ENCODE measurements at regions not wholly inside any gene's neighbourhood (a gene's known extent, or its start where the extent isn't known, plus 50 kb on each side); places are given as distances from the start of the nearest gene placed in this dataset.
"Not testable (repeated sequence)": the region's sequence is repeated elsewhere in the genome, so short reads cannot be mapped to it uniquely, and the experiment has no call there.

DNA sequence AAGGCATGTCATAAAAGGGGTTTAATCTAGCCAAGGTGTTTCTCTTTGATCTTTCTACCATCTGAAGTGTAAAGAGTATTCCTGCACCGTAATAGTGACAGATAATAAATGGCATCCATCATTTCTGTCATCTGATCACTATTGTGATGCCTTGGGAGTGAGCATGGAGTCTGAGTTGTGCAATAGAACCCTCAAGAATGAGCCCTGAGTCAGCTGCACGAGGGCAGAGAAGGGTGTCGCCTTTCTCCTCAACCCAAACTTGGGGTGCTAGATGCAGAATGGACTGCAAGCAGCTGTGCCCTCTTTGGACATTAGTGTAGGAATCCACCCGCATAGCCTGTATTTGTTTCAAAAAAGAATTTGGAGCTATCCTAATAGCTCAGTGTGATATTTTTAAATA lies 115.2 kb downstream of the ZNF37A start:
- no peak for DNase-seq

DNA sequence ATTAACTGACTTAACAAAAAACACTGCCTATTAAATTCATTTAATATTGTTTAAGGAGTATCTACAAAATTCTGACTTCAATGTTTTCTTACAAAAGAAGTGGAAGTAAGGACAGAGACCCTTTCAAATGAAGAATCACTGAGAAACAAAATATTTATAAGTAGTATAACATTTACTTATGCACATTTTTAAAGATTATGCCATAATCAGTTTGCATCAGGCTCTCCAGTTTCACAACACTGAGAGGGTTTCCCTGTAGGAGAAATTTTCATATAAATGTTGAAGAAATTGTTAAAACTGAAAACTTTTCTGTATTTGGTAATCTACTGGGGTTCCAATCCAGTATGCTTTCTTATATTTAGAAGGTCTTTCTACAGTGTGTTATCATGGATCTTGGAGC lies 115.6 kb downstream of the ZNF37A start:
- not testable (repeated sequence) for DNase-seq

DNA sequence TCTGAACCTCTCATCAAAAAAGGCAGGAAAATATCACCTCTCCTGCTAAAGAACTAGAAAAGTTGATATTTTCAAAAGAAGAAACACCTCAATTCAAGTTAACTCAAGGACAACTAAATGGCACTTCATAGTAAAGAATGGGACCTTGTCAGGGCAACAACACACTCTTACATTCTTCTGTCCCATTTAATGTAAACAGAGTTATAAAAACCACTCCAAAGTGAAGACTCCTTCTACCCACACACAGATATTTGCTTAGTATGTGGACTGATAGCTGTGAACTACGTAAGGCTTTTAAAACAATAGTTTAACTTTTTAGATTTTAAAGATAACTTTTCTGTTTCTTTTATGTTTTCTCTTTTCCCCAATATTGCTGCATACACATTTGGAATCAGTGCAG lies 118.3 kb downstream of the ZNF37A start:
- DNase-seq, result no peak

DNA sequence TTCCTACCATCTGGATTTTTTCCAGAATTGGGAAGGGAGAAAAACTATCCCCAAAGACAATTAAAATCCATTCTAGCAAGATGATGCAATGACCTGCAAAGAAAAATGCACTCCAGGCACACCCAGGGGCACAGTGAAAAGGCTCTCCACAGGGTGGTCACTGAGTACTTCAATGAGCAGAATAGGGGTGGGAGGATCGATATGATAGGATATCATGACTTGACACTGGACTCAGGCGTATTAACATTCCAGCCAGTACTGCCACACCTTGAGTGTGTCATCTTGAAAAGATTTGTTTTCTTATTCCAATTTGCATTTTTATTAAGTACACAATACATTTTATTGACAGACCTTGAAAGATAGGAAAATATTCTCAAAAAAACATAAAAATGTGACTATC lies 132.2 kb downstream of the ZNF37A start:
- no peak for DNase-seq

DNA sequence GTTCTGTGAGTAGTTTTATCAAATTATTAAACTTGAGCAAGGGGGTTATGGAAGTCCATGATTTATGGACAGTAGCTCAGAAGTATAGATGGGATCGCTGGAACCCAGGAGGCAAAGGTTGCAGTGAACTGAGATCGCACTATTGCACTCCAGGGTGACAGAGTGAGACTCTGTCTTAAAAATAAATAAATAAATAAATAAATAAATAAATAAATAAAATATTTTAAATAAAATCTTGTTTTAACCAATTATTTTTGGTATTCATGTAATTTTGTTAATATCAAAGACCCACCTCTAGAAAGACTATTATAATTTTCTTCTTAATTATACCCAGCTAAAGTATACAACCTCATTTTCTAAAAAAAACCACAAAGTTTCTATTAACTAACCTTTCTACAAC lies 134.3 kb downstream of the ZNF37A start:
- no peak for DNase-seq

DNA sequence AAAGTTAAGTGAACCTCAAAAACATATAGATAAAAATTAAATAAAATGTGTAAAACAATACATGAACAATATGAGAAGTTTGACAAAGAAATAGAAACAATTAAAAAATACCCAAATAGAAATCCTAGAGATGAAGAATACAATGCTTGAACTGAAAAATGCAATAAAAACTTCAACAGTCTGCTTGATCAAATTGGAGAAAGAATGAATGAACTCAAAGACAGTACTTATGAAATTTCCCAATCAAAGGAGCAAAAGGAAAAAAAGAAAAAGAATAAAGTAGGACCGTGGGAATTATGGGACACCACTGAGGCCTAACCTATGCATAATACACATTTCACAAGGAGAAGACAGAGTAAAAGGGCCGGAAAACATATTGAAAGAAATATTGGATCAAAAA lies 144.3 kb downstream of the ZNF37A start:
- DNase-seq, result not testable (repeated sequence)

DNA sequence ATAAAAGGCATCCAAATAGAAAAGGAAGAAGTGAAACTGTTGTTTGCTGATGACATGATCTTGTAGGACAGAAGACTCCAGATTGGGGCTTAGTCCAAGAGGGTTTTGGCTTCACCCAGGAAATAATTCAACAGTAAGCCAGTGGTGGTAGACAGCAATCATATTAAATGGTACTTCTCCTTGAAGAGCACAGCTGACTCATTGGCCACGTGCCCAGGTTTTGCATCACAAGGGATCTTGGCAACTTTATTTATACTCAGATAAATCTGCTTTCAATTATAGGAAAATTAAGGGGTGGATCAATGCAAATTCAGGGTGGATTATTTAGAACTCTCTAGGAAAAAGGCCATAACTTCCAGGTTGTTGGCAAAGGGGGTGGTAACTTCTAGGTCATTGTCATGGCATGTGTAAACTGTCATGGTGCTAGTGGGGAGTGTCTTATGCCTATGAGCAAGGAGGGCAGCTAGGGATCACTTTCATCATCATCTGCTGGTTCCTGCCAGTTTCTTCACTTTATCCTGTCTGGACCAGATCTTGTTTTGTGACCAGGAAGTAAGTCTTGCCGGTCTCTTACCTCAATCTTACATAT lies 148.0 kb downstream of the ZNF37A start:
- DNase-seq, result not testable (repeated sequence)

DNA sequence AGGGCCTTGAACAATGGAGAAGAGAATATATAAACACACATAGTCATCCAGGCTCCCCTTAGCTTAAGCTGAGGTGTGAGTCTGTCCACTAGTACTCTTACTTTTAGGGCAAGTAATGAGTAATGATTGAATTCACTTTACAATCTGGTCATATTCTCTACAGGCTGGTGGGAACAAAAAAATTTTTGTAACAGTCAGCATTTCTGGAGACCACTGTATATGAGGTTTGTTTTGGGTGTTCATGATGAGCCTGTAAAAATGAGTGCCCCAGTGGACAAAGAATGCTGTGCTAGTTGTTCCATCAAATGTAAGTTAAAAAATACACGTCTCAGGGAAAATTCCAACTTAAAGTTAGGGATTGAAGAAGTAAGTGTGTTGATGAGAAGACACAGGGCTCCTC lies 154.0 kb downstream of the ZNF37A start:
- not testable (repeated sequence) for DNase-seq

DNA sequence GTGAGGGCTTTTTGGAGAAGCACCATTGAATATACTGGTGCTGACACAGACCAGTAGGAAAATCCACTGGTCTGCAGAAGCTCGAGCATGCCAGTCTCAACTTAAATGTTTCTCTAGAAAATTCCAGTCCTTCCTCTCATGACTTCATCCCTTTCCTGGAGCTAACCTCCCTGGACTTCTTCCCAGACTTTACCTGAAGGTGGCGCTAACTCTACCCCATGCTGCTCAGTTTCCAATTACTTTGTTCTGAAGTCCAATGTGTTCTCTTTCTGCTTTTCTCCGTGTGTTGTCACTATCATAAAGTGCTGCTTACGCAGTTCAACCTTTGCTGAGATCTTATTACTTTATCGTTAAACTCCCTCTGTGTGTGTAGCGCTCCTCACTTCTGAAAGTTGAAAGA lies 158.4 kb downstream of the ZNF37A start:
- DNase-seq, result not testable (repeated sequence)

DNA sequence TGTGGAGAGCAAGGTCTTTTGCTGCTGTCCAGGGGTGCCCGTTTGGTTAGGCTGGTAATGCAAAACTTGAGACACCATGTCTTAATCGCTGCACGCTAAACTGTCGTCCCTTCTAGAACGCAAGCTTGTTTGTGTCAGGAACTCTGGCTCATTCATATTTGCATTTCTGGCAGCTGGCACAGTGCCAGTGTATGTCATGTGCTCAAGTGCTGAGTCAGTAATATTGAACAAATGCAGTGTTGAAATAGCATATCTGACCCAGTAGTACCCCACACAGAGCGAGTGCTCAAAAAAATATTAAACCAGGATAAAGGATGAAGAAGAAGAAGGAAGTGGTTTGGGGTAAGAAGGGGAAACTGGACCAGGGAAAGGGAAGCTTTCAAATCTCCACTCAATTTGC lies 173.4 kb downstream of the ZNF37A start:
- not testable (repeated sequence) for DNase-seq

DNA sequence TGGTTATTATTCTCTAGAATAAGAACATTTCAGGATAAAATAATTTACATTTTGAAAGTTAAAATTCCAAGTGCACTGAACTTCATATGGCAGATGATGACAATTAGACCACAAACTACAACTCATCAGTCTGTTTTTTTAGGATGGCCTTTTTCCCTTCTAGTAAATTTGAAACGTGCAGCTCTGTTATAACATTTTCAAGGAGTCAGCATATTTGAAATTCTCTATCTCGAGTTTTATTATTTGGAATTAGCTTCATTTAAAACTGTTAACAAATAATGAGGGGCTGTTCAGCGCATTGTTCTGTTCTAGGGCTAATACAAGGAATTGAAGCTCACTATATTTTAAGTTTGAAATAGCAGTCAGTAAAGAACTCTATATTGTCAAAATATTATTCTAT lies 176.9 kb downstream of the ZNF37A start:
- DNase-seq, result not testable (repeated sequence)

DNA sequence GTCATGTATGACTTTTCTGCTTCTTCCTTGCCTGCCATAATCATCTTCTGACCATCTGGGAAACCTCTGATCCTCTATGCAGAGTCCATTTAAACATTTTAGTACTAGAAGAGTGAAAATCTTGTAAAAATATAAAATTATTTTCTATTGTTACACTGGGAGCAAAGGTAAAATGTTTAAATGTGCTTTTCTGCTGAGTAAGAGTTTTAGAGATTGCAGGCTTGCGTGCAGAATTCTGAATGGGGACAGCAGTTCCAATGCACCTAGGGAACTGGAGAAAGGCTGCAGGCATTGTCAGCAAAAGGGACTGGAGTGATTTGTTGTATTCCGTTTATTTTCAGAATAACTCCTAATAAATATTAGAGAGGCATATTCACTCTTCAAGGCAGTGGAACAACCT lies 180.7 kb downstream of the ZNF37A start:
- not testable (repeated sequence) for DNase-seq

DNA sequence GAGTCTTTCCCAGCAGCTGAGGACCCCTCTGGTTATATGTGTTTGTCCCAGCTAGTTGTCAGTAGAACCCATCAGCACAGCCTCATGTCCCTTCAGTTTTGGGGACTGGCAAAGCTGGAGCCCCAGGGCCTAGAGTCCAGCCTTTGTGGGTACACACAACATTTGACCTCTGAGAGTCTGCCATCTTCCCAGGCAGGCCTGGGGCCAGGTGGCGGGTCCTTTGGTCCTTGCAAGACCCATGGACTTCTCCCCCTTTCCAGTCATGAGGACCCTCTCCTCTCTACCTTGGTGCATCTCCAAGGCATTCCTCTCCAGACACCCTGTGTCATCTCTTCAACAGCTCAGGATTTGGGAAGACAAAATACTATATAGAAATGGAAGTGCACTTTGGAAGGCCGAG lies 198.4 kb downstream of the ZNF37A start:
- DNase-seq, result not testable (repeated sequence)

DNA sequence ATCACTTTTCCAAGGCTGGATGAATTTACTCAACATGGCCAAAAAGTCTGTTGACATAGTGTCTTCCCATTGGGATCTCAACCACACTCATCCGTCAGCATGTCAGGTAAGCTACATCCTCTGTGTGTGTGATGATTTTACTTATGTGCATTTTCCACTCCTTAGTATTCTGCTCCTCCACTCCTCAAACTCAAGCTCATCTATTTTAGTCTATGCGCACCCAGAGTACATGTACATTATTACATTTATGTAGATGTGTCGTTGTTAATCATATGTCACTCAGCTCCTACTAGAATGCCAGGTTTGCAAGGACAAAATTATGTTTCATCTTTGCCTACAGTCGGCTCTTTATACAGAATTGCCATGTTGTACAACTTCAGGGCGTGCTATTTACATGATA lies 216.0 kb downstream of the ZNF37A start:
- not testable (repeated sequence) for DNase-seq

DNA sequence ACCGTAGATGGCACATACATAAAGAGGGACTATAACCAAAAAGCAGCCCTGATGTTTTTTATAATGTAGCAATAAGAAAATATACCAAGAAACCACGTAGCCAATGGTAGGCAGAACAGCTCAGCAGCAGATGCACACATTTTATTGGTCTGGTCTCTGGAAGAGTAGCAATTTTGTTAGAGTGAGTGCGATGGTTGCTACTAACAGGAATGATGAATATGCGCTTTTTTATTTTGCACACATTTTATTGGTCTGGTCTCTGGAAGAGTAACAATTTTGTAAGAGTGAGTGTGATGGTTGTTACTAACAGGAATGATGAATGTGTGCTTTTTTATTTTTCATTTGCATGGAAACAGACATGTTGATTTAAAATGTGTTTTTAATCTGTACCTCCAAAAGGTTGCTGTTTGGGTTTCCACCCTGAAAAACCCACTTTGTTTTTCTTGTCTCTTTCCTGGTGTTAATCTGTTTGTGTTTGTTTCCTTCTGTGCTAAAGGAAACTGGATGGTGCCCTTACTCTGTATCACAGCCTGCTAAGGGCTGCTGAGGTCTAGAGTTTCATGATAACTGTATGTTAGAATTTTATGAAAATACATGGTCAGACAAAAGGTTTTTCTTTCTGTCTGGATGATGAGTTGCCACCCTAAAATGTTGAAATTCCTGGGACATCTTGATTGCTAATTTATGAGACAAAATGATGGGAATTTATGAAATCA lies 221.1 kb downstream of the ZNF37A start:
- DNase-seq, result not testable (repeated sequence)

DNA sequence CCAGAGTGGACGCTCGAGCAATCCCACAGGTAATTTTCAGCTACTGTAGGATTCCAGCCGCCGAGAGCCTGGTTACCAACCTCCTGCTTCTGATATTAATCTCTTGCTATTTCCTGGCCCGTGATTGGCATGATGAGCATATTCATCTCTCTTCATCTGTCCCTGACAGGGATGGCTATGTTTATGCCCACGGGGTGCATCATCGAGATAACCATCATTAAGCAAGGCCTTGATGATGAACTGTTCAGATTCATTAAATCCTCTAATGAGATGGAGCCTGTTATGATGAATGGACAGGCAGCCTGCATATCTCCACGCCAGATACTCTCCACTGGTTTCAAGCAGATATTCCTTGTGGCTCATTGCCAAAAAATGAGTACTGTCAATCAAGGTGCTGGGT lies 227.3 kb downstream of the ZNF37A start:
- DNase-seq, result not testable (repeated sequence)

DNA sequence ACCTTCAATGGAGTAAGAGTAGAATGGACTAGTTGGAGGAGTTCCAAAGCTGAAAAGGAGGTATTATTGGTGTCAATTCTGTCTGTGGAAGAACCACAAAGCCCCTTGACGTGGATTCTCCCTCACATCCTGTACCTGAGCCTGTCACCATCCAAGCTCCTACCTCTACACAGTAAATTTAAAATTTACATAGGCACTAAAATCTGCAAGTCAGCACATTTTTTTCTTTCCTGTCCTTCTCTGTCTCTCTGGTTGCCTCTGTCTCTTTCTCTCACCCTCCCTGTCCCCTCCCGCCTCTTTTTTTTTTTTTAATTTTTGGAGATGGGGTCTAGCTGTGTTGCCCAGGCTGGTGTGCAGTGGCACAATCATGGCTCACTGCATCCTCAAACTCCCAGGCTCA lies 236.2 kb downstream of the ZNF37A start:
- DNase-seq, result not testable (repeated sequence)

DNA sequence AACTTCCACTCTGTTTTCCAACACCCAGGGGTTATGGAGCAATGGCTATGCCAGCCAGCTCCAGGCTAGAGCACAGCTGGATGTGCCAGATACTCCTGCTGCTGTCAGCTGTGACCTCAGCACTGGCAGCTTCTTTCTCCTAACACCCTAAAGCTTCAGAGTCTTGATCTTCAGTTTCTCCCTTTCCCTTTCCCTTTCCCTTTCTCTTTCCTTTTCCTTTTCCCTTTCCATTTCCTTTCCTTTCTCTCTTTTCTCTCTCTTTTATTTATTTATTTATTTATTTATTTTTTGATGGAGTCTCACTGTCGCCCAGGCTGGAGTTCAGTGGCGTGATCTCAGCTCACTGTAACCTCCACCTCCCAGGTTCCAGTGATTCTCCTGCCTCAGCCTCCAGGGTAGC lies 237.0 kb downstream of the ZNF37A start:
- not testable (repeated sequence) for DNase-seq

DNA sequence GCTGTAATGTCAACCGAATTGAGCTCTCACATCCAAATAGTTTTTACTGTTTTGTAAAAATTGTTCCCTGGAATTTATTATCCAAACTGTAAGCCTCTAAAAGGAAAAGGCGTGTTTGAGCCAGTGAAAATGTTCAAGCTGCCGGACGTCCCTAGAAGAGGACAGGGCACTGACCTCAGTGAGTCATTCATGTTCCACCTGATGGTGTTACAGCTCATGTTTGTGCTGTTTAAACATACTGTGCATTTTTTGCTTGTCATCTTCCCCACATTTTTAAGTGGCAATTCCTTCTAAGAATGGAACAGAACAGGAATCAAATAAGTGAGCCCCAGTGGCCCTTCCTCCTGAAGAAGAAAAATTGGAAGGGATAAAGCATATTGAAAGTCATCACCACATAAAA lies 239.6 kb downstream of the ZNF37A start:
- not testable (repeated sequence) for DNase-seq

DNA sequence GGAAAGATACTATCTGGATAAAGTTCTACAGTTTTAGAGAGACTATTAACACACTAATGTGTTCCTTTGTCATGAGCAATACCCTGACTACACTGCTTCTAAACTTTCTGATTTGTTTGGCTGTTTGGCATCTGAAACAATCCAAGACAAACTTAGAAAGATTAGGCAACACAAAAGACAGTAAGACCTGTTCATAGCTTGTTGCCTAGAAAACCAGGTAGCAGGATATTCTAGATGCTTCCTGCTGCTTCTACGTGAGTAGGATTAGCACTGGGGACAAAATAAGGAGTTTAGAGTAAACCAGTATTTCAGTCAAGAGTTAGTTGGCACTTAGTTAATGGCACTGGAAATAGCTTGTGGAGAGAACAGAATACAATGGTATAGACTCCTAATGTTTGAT lies 256.5 kb downstream of the ZNF37A start:
- not testable (repeated sequence) for DNase-seq

DNA sequence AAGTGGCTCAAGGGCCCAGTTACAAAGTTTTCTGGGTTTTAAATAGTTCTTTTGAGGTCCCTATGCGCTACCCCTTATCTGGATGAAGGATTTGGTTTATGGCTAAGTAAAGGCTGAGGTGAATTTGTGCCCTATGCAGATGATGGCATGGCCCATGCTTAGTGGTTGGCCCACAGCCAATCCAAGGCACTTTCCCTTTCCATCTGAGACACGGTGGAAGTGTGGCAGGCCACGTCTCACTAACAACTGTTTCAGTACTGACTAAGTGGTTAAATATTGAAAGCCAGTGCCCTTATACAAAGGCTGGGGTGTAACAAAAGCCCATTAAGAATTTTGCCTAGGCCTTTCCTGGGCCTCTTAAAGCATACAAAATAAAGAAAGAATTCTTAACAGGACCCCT lies 260.3 kb downstream of the ZNF37A start:
- DNase-seq, result not testable (repeated sequence)

DNA sequence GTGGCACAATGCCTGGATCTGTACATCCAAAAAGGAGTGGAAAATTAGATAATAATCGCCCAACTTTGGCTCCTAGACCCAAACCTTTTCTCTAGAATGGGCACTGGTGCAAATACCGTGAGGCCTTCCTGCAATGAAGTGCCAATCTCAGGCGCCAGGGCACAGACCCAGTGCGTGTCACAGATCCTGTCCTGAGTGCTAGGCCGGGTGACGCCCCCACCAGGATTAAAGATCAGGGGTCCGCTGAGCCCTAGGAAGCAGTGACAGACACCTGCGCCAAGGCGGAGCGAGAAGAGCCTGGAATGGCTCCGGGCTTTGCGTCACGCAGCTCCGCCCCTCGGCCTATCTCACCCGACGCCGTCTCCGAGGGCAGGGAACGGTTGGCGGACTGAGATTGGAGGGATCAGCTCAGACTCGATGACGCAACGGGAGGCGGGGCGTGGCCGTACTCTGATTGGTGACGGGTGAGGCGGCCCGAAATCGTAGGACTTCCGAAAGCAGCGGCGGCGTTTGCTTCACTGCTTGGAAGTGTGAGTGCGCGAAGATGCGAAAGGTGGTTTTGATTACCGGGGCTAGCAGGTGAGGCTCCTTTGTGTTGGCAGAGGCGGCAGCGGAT lies 261.9 kb downstream of the ZNF37A start:
- DNase-seq, result peak; percentile 86

DNA sequence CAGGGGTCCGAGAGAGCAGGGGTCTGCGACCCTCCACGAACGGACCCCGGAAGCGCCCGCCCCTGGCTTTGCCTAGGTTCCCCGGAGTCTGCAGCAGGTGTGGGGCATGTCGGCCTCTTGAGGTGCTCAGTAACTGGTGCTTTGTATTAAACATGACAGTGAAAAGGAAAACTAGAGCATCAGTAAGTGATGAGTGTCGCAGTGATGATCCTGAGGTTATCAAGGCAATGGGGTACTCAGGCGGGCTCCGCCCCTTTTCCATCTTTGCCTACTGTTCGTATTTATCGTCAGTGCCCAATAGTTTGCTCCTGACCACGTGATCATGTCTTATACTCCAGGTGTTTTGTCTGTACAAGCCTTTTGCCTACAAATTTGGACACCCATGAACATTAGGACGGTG lies 262.4 kb downstream of the ZNF37A start:
- DNase-seq, result not testable (repeated sequence)

DNA sequence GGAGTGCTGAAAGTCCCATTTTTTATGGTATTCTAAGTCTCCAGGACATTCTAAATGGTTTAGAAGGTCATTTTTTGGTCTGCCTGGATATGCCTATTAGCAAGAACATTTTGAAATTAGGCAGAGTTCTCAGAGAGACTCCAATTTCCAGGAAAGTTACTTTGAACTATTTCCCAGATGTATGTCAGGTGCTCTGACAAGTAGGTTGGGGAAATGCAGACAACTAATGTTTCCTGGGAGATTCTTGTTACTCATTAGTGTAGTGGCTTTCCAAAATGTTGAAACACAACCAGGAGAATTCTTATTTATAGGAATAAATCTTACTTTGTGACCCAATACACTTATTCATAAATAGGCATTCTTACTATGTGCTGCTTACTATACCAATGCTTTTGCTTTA lies 268.4 kb downstream of the ZNF37A start:
- not testable (repeated sequence) for DNase-seq
